ENCODE measurements at regions not wholly inside any gene's neighbourhood (a gene's known extent, or its start where the extent isn't known, plus 50 kb on each side); places are given as distances from the start of the nearest gene placed in this dataset.

- ATAC-seq: no peak
Measured at GRCh38 chr16:77555126-77555525, 120.3 kb upstream of the ADAMTS18 start.

- no peak for ATAC-seq
Measured at GRCh38 chr16:77555791-77556190, 121.0 kb upstream of the ADAMTS18 start.

- ATAC-seq: no peak
Measured at GRCh38 chr16:77556201-77556873, 121.5 kb upstream of the ADAMTS18 start.

GRCh38 chr16:77557385-77557784 is 122.6 kb upstream of the ADAMTS18 start:
- ATAC-seq: no peak

- ATAC-seq: no peak
Measured at GRCh38 chr16:77558786-77559185, 124.0 kb upstream of the ADAMTS18 start.

GRCh38 chr16:77562497-77562896 is 127.7 kb upstream of the ADAMTS18 start:
- no peak for ATAC-seq

GRCh38 chr16:77564791-77565390 is 130.1 kb upstream of the ADAMTS18 start:
- ATAC-seq: no peak

GRCh38 chr16:77569406-77569805 is 134.6 kb upstream of the ADAMTS18 start:
- ATAC-seq: no peak

GRCh38 chr16:77570574-77570973 is 135.7 kb upstream of the ADAMTS18 start:
- no peak for ATAC-seq

- ATAC-seq: no peak
Measured at GRCh38 chr16:77571115-77571862, 136.5 kb upstream of the ADAMTS18 start.

- ATAC-seq: no peak
Measured at GRCh38 chr16:77574867-77575624, 140.2 kb upstream of the ADAMTS18 start.

- no peak for ATAC-seq
Measured at GRCh38 chr16:77579351-77579891, 142.9 kb upstream of the NUDT7 start.

GRCh38 chr16:77581706-77582105 is 140.6 kb upstream of the NUDT7 start:
- ATAC-seq: no peak

GRCh38 chr16:77584205-77584859 is 138.0 kb upstream of the NUDT7 start:
- ATAC-seq: peak in 1 of 2 donors; percentile 53

- no peak for ATAC-seq
Measured at GRCh38 chr16:77585379-77586251, 136.7 kb upstream of the NUDT7 start.

GRCh38 chr16:77588389-77588788 is 133.9 kb upstream of the NUDT7 start:
- no peak for ATAC-seq

- no peak for ATAC-seq
Measured at GRCh38 chr16:77589071-77589765, 133.1 kb upstream of the NUDT7 start.

- ATAC-seq: no peak
Measured at GRCh38 chr16:77590707-77591106, 131.6 kb upstream of the NUDT7 start.

- ATAC-seq: no peak
Measured at GRCh38 chr16:77591347-77591746, 131.0 kb upstream of the NUDT7 start.

GRCh38 chr16:77592021-77592420 is 130.3 kb upstream of the NUDT7 start:
- no peak for ATAC-seq

GRCh38 chr16:77594057-77594456 is 128.3 kb upstream of the NUDT7 start:
- ATAC-seq: no peak
